Calu3 (cell line): ENCODE measurements at regions not wholly inside any gene's neighbourhood (a gene's known extent, or its start where the extent isn't known, plus 50 kb on each side); places are given as distances from the start of the nearest gene placed in this dataset.

Source experiments
- BruUV-seq: library from RNA; stranded (reverse); fragments of 400-500 nt; replicated peaks from 2 replicates; lab custom pipeline; 2021; lab: Mats Ljungman, UMichigan
- CTCF ChIA-PET: fragments of 300-600 bp; sonication (Branson Sonifier 250); formaldehyde crosslinking; loops from one replicate; lab custom pipeline; 2022; ENCODE audit warnings: antibody characterized with exemption; lab: Charles Lee
- DNase-seq: peaks from one replicate; pipeline ENCODE4 v3.0.0; 2022
- H3K27ac Mint-ChIP-seq: one replicate; pipeline ENCODE4 v1.8.0; 2022; ENCODE audit warnings: mixed read lengths; ENCODE audit not compliant: unreplicated experiment
- H3K27me3 Mint-ChIP-seq: one replicate; pipeline ENCODE4 v1.8.0; 2022; ENCODE audit warnings: mixed read lengths; ENCODE audit not compliant: unreplicated experiment
- H3K36me3 Mint-ChIP-seq: one replicate; pipeline ENCODE4 v1.8.0; 2022; ENCODE audit warnings: mild to moderate bottlenecking, moderate library complexity, mixed read lengths; ENCODE audit not compliant: insufficient read depth, unreplicated experiment
- H3K4me1 Mint-ChIP-seq: one replicate; pipeline ENCODE4 v1.8.0; 2022; ENCODE audit warnings: mild to moderate bottlenecking, low read depth, mixed read lengths; ENCODE audit not compliant: unreplicated experiment
- H3K4me3 Mint-ChIP-seq: one replicate; pipeline ENCODE4 v1.8.0; 2022; ENCODE audit warnings: mild to moderate bottlenecking, low read depth, moderate library complexity, mixed read lengths; ENCODE audit not compliant: unreplicated experiment
- H3K9me3 Mint-ChIP-seq: one replicate; pipeline ENCODE4 v1.8.0; 2022; ENCODE audit warnings: low read depth, mixed read lengths; ENCODE audit not compliant: unreplicated experiment
- intact Hi-C: fragments of 100-400 bp; cut with micrococcal nuclease; formaldehyde crosslinking; loops from one replicate; pipeline ENCODE4 v1.10.0; 2022; ENCODE audit not compliant: unreplicated experiment
- TF ChIP-seq, protein P1 (sequence below): fragments of 200-600 bp; IDR thresholded peaks from one replicate; pipeline ENCODE4 v1.8.0; 2022; ENCODE audit warnings: antibody characterized with exemption; ENCODE audit not compliant: unreplicated experiment

DNA sequence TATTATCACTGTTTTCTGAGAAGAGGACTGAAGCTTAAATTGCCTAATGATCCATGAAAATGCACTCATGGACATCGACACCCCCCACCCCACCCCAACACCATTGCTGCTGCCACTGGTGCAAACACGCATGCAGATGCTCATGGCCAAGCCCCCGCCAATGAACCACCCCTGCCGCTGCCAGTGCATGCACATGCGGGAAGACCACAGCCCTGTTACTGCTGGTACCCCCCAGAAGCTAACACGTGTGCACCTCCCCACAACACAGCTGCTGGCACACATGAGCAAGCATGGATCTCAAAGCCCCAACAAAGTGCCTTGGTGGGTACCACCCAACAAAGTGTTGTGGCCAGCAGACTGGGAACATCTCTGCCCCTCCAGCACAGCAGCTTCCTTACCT is 594.1 kb upstream of the FAT1 start:
- Mint-ChIP-seq H3K27me3 (no peaks in the 10 kb centered on the region), H3K4me3 (no peak overlapping the region), H3K36me3 (no peaks in the 10 kb centered on the region), H3K27ac (no peak overlapping the region), H3K9me3 (no peaks in the 10 kb centered on the region), H3K4me1 (no peaks in the 10 kb centered on the region)
- BruUV-seq, result no TSS peak
- CTCF ChIA-PET, result no interaction called here
- DNase-seq, result no peak
- TF ChIP-seq, protein P1, sequence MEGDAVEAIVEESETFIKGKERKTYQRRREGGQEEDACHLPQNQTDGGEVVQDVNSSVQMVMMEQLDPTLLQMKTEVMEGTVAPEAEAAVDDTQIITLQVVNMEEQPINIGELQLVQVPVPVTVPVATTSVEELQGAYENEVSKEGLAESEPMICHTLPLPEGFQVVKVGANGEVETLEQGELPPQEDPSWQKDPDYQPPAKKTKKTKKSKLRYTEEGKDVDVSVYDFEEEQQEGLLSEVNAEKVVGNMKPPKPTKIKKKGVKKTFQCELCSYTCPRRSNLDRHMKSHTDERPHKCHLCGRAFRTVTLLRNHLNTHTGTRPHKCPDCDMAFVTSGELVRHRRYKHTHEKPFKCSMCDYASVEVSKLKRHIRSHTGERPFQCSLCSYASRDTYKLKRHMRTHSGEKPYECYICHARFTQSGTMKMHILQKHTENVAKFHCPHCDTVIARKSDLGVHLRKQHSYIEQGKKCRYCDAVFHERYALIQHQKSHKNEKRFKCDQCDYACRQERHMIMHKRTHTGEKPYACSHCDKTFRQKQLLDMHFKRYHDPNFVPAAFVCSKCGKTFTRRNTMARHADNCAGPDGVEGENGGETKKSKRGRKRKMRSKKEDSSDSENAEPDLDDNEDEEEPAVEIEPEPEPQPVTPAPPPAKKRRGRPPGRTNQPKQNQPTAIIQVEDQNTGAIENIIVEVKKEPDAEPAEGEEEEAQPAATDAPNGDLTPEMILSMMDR, result no peak
- intact Hi-C loops, result no loop called here

DNA sequence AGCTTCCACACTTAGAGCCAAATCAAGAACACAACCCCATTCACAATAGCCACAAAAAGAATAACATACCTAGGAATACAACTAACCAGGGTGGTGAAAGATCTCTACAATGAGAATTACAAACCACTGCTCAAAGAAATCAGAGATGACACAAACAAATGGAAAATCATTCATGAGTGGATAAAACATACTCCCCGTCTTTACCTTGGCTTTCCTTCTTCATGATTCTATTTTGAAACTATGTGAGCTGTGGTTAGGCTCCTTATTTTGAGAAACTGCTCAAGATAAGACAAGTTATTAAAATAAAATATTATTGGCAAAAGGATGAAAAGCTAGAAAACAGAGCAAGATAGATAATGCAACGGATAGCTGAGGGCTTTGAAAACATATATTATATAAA is 598.1 kb upstream of the FAT1 start:
- CTCF ChIA-PET, result interaction anchor here (1.1 kb wide), 1 partner anchor 1564 kb away, joined by 3 read pairs; no protein-coding TSS in a partner anchor
- no peaks in the 10 kb centered on the region for H3K27me3 Mint-ChIP-seq
- TF ChIP-seq, protein P1, result no peak
- H3K36me3 Mint-ChIP-seq, result no peaks in the 10 kb centered on the region
- H3K27ac Mint-ChIP-seq, result no peak overlapping the region
- no peak overlapping the region for H3K4me3 Mint-ChIP-seq
- intact Hi-C loops, result no loop called here
- no peaks in the 10 kb centered on the region for H3K4me1 Mint-ChIP-seq
- DNase-seq, result no peak
- BruUV-seq, result no TSS peak
- no peaks in the 10 kb centered on the region for H3K9me3 Mint-ChIP-seq

DNA sequence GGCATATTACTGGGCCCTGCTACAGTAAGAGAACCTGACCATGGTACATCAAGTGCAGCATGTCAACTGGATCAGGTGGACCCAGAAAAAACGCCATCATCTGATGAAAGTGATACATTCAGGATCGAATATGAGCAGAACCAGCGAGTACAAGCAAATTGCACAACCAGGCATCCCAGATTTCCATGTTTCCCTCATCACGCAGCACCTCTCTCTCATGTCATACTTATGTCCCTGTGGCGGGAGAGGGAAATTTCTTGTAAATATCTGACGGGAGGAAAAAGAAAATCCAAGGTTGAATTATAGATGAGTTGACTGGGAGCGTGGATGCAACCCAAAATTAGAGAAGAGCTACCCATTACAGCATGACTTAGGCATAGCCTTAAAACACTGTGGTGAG is 608.5 kb upstream of the FAT1 start:
- Mint-ChIP-seq H3K36me3 (no peaks in the 10 kb centered on the region), H3K27me3 (no peaks in the 10 kb centered on the region), H3K4me1 (no peaks in the 10 kb centered on the region), H3K27ac (no peak overlapping the region), H3K4me3 (no peak overlapping the region), H3K9me3 (peaks cover 4% of the 10 kb centered on the region)
- CTCF ChIA-PET, result no interaction called here
- TF ChIP-seq, protein P1, result no peak
- no TSS peak for BruUV-seq
- intact Hi-C loops, result no loop called here
- DNase-seq, result no peak

DNA sequence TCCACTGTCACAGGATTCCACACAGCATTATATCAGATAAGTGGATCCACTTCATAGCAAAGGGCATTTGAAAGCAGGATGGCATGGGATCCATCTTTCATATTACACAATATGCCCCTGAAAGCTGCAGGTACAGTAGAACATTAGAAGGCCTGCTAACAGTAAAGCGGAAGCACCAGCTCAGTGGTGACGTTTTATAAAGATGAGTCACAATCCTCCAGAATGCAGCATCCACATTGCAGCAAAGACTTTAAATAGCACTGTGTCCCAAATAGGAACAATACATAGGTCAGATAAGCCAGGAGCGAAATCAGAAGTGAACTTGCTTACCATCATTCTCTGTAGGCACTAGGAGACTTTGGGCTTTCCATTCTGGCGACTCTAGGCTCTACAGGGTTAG is 609.5 kb upstream of the FAT1 start:
- no peak overlapping the region for H3K27ac Mint-ChIP-seq
- BruUV-seq, result no TSS peak
- H3K4me3 Mint-ChIP-seq, result no peak overlapping the region
- H3K9me3 Mint-ChIP-seq, result peaks cover 4% of the 10 kb centered on the region
- no peaks in the 10 kb centered on the region for H3K27me3 Mint-ChIP-seq
- intact Hi-C loops, result no loop called here
- CTCF ChIA-PET, result no interaction called here
- DNase-seq, result no peak
- TF ChIP-seq, protein P1, result no peak
- no peaks in the 10 kb centered on the region for H3K4me1 Mint-ChIP-seq
- no peaks in the 10 kb centered on the region for H3K36me3 Mint-ChIP-seq
